Ascending aorta (tissue), 2 donors: ENCODE measurements at regions not wholly inside any gene's neighbourhood (a gene's known extent, or its start where the extent isn't known, plus 50 kb on each side); places are given as distances from the start of the nearest gene placed in this dataset.

ENCODE experiments used
- DNase-seq, 2 donors: peaks; one replicate each; pipeline ENCODE4 v3.0.0-alpha.2; 2019; ENCODE audit warnings: low spot score in 2 of 2
- H3K27ac ChIP-seq, 2 donors: fragments of 200-600 bp; sonication (generic); one replicate each; pipeline ENCODE4 v1.5.1; 2016 to 2017; ENCODE audit warnings: mild to moderate bottlenecking in 1 of 2
- H3K27me3 ChIP-seq: fragments of 200-600 bp; sonication (generic); one replicate; pipeline ENCODE4 v1.5.1; 2017
- H3K36me3 ChIP-seq, 2 donors: fragments of 200-600 bp; sonication (generic); one replicate each; pipeline ENCODE4 v1.5.1; 2016
- H3K4me1 ChIP-seq, 2 donors: fragments of 200-600 bp; sonication (generic); one replicate each; pipeline ENCODE4 v1.5.1; 2016 to 2017; ENCODE audit warnings: mild to moderate bottlenecking in 1 of 2
- H3K4me3 ChIP-seq, 2 donors: fragments of 200-600 bp; sonication (generic); one replicate each; pipeline ENCODE4 v1.5.1; 2016 to 2017; ENCODE audit warnings: mild to moderate bottlenecking in 1 of 2
- H3K9me3 ChIP-seq, 2 donors: fragments of 200-600 bp; sonication (generic); one replicate each; pipeline ENCODE4 v1.5.1; 2016
- CTCF ChIP-seq, 3 experiments: fragments of 200-600 bp in 2 of 3; fragments of 450-650 bp in 1 of 3; sonication (generic) in 2 of 3; IDR thresholded peaks; one replicate each; pipeline ENCODE4 v1.5.1; 2016 to 2019; ENCODE audit warnings: antibody characterized with exemption in 3 of 3, mild to moderate bottlenecking in 1 of 3, moderate library complexity in 1 of 3
- intact Hi-C: fragments of 100-400 bp; cut with DNase I; formaldehyde crosslinking; loops from one replicate; pipeline ENCODE4 v1.15.1; 2023

- H3K4me3 ChIP-seq: no peak overlapping the region
- intact Hi-C loops: no loop called here
Measured at GRCh38 chr9:74443036-74443750, 53.9 kb upstream of the RORB start.

GRCh38 chr9:74444369-74444768 is 52.8 kb upstream of the RORB start:
- Histone ChIP-seq H3K27me3 (no peaks in the 10 kb centered on the region), H3K4me1 (no peaks in the 10 kb centered on the region), H3K36me3 (no peaks in the 10 kb centered on the region), H3K27ac (no peak overlapping the region), H3K4me3 (no peak overlapping the region), H3K9me3 (no peaks in the 10 kb centered on the region)
- intact Hi-C loops: no loop called here
- TF ChIP-seq CTCF (IDR thresholded peaks at IDR 0.05): no peak
- no peak for DNase-seq

More at GRCh38 chr9:74443036-74443750, 53.9 kb upstream of the RORB start:
- H3K9me3 ChIP-seq: no peaks in the 10 kb centered on the region
- no peaks in the 10 kb centered on the region for H3K27me3 ChIP-seq
- DNase-seq: no peak
- no peaks in the 10 kb centered on the region for H3K4me1 ChIP-seq
- TF ChIP-seq CTCF (IDR thresholded peaks at IDR 0.05): no peak
- no peak overlapping the region for H3K27ac ChIP-seq
- H3K36me3 ChIP-seq: no peaks in the 10 kb centered on the region
